ENCODE measurements at regions not wholly inside any gene's neighbourhood (a gene's known extent, or its start where the extent isn't known, plus 50 kb on each side); places are given as distances from the start of the nearest gene placed in this dataset.
A peak's percentile ranks its signal among the peaks of the same experiment; 100 is the strongest.

DNA sequence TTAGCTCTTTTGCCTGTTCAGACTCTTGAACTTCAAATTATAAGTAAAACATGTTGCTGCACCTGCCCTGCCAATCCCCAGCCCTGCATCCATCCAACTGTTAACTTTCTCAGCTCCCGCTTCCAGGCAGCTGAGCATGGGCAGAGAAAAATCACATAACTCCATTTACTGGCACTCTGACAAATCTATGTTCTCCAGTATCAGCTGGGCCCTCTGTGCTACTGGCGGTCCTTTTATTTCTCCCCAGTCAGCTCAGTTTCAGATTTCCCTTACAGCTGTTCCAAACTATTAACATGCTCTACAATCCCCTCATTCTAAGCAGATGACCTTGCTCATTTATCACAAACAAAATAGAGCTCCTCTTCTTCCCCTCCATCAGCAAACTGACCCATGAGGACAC, 240.4 kb upstream of the TET2 start:
- DNase-seq, result peak in 1 of 2 donors; percentile 50
- TF ChIP-seq POLR2AphosphoS5 (IDR thresholded peaks at IDR 0.05), result no peak
- no peak for TF ChIP-seq POLR2A (IDR thresholded peaks at IDR 0.05)
- no peak for TF ChIP-seq CTCF (IDR thresholded peaks at IDR 0.05)
- no peak for TF ChIP-seq EP300 (IDR thresholded peaks at IDR 0.05)
- Histone ChIP-seq H3K36me3 (no peaks in the 10 kb centered on the region), H3K4me1 (no peaks in the 10 kb centered on the region), H3K27me3 (no peaks in the 10 kb centered on the region), H3K4me3 (no peak overlapping the region), H3K9me3 (no peaks in the 10 kb centered on the region), H3K27ac (no peak overlapping the region)
- intact Hi-C loops (cut with DNase I; ENCODE audit: low total_unique reads), result no loop called here
- 29 to 50% (median 35%) methylated on average over 2 of the region's 2 CpGs for WGBS, 5 donors

- Histone ChIP-seq H3K9me3 (no peaks in the 10 kb centered on the region), H3K27ac (no peak overlapping the region), H3K36me3 (no peaks in the 10 kb centered on the region), H3K4me3 (no peak overlapping the region), H3K27me3 (no peaks in the 10 kb centered on the region), H3K4me1 (no peaks in the 10 kb centered on the region)
- no peak for TF ChIP-seq CTCF (IDR thresholded peaks at IDR 0.05)
- TF ChIP-seq POLR2A (IDR thresholded peaks at IDR 0.05), result no peak
- TF ChIP-seq POLR2AphosphoS5 (IDR thresholded peaks at IDR 0.05), result no peak
- no peak for TF ChIP-seq EP300 (IDR thresholded peaks at IDR 0.05)
- 73 to 84% (median 80%) methylated on average over 12 of the region's 12 CpGs for WGBS, 5 donors
- intact Hi-C loops (cut with DNase I; ENCODE audit: low total_unique reads), result no loop called here
- no peak for DNase-seq
Observed at GRCh38 chr4:104907074-104907649, 239.5 kb upstream of the TET2 start.

- no peak overlapping the region for H3K4me3 ChIP-seq
- DNase-seq, result no peak
- no peak overlapping the region for H3K27ac ChIP-seq
- TF ChIP-seq EP300 (IDR thresholded peaks at IDR 0.05), result no peak
- no peak for TF ChIP-seq POLR2AphosphoS5 (IDR thresholded peaks at IDR 0.05)
- no peak for TF ChIP-seq CTCF (IDR thresholded peaks at IDR 0.05)
- TF ChIP-seq POLR2A (IDR thresholded peaks at IDR 0.05), result no peak
- 30 to 53% (median 37%) methylated on average over 1 of the region's 1 CpG for WGBS, 5 donors
- no peaks in the 10 kb centered on the region for H3K36me3 ChIP-seq
- no peaks in the 10 kb centered on the region for H3K9me3 ChIP-seq
- intact Hi-C loops (cut with DNase I; ENCODE audit: low total_unique reads), result no loop called here
- no peaks in the 10 kb centered on the region for H3K27me3 ChIP-seq
- H3K4me1 ChIP-seq, result no peaks in the 10 kb centered on the region
Observed at GRCh38 chr4:104907991-104908390, 238.7 kb upstream of the TET2 start.

- no peaks in the 10 kb centered on the region for H3K4me1 ChIP-seq
- no peak for DNase-seq
- 68 to 81% (median 71%) methylated on average over 1 of the region's 1 CpG for WGBS, 5 donors
- H3K27me3 ChIP-seq, result no peaks in the 10 kb centered on the region
- H3K36me3 ChIP-seq, result no peaks in the 10 kb centered on the region
- no peaks in the 10 kb centered on the region for H3K9me3 ChIP-seq
- intact Hi-C loops (cut with DNase I; ENCODE audit: low total_unique reads), result no loop called here
- H3K27ac ChIP-seq, result no peak overlapping the region
- TF ChIP-seq CTCF (IDR thresholded peaks at IDR 0.05), result no peak
- no peak for TF ChIP-seq POLR2A (IDR thresholded peaks at IDR 0.05)
- no peak for TF ChIP-seq POLR2AphosphoS5 (IDR thresholded peaks at IDR 0.05)
- TF ChIP-seq EP300 (IDR thresholded peaks at IDR 0.05), result no peak
- no peak overlapping the region for H3K4me3 ChIP-seq
Observed at GRCh38 chr4:104909376-104909775, 237.3 kb upstream of the TET2 start.
